Mesenchymal stem cell (in vitro differentiated cells and primary cell): ENCODE measurements at regions not wholly inside any gene's neighbourhood (a gene's known extent, or its start where the extent isn't known, plus 50 kb on each side); places are given as distances from the start of the nearest gene placed in this dataset.

Source experiments
- DNase-seq: peaks from one replicate; pipeline ENCODE4 v3.0.0-alpha.2; 2013
- H2AFZ ChIP-seq: one replicate; pipeline ENCODE4 v1.6.1; 2013; ENCODE audit warnings: low read depth, mild to moderate bottlenecking, control low read depth, inconsistent platforms, low read length, moderate library complexity
- H2AK5ac ChIP-seq: 2 replicates; pipeline ENCODE4 v1.6.1; 2013; ENCODE audit warnings: low read length, moderate library complexity, mild to moderate bottlenecking, inconsistent platforms; ENCODE audit not compliant: severe bottlenecking
- H2BK120ac ChIP-seq: one replicate; pipeline ENCODE4 v1.6.1; 2013; ENCODE audit warnings: low read depth, mild to moderate bottlenecking, inconsistent platforms, low read length, moderate library complexity
- H2BK12ac ChIP-seq, 2 experiments: one replicate each; pipeline ENCODE4 v1.6.1; 2013; ENCODE audit warnings: inconsistent platforms in 2 of 2, low read length in 2 of 2, mild to moderate bottlenecking in 2 of 2, moderate library complexity in 2 of 2, control low read depth in 1 of 2
- H2BK15ac ChIP-seq: one replicate; pipeline ENCODE4 v1.6.1; 2013; ENCODE audit warnings: mild to moderate bottlenecking, low read depth, inconsistent platforms; ENCODE audit not compliant: poor library complexity, severe bottlenecking
- H2BK5ac ChIP-seq: 2 replicates; pipeline ENCODE4 v1.6.1; 2013; ENCODE audit warnings: low read depth, mild to moderate bottlenecking, low read length, control low read depth, inconsistent platforms; ENCODE audit not compliant: poor library complexity, severe bottlenecking
- H3K14ac ChIP-seq, 2 experiments: one replicate each; pipeline ENCODE4 v1.6.1; 2013; ENCODE audit warnings: inconsistent platforms in 2 of 2, low read length in 2 of 2, control low read depth in 1 of 2, mild to moderate bottlenecking in 1 of 2, moderate library complexity in 1 of 2
- H3K18ac ChIP-seq, 2 experiments: one replicate each; pipeline ENCODE4 v1.6.1; 2013; ENCODE audit warnings: inconsistent platforms in 2 of 2, low read length in 2 of 2, control low read depth in 1 of 2, low read depth in 1 of 2, mild to moderate bottlenecking in 1 of 2
- H3K23ac ChIP-seq, 2 experiments: one replicate each; pipeline ENCODE4 v1.6.1; 2013; ENCODE audit warnings: inconsistent platforms in 2 of 2, low read length in 2 of 2, mild to moderate bottlenecking in 2 of 2, moderate library complexity in 2 of 2, control low read depth in 1 of 2
- H3K27ac ChIP-seq: 2 replicates; pipeline ENCODE4 v1.5.1; 2013; ENCODE audit warnings: mild to moderate bottlenecking, moderate library complexity, low read length, control low read depth, inconsistent platforms; ENCODE audit not compliant: poor library complexity, severe bottlenecking
- H3K27me3 ChIP-seq, 2 experiments: 2 replicates each; pipeline versions ENCODE4 v1.6.1 to v1.7.0; 2013; ENCODE audit warnings: low read length in 2 of 2, mild to moderate bottlenecking in 2 of 2, moderate library complexity in 2 of 2, control low read depth in 1 of 2, inconsistent platforms in 1 of 2; ENCODE audit not compliant: control insufficient read depth in 1 of 2, insufficient read depth in 1 of 2
- H3K36me3 ChIP-seq, 2 experiments: 2 replicates each; pipeline versions ENCODE4 v1.6.1 to v1.7.0; 2013; ENCODE audit warnings: low read length in 2 of 2, control low read depth in 1 of 2, inconsistent platforms in 1 of 2, low read depth in 1 of 2, mild to moderate bottlenecking in 1 of 2; ENCODE audit not compliant: insufficient read depth in 2 of 2, control insufficient read depth in 1 of 2
- H3K4ac ChIP-seq, 2 experiments: one replicate each; pipeline ENCODE4 v1.6.1; 2013; ENCODE audit warnings: inconsistent platforms in 2 of 2, low read length in 2 of 2, mild to moderate bottlenecking in 2 of 2, moderate library complexity in 2 of 2, control low read depth in 1 of 2, low read depth in 1 of 2
- H3K4me1 ChIP-seq: 2 replicates; pipeline ENCODE4 v1.6.1; 2013; ENCODE audit warnings: low read depth, low read length, control low read depth; ENCODE audit not compliant: control insufficient read depth, insufficient read depth
- H3K4me2 ChIP-seq: 2 replicates; pipeline ENCODE4 v1.6.1; 2013; ENCODE audit warnings: low read length, mild to moderate bottlenecking, inconsistent platforms; ENCODE audit not compliant: poor library complexity, severe bottlenecking
- H3K4me3 ChIP-seq, 2 experiments: 2 replicates each; pipeline versions ENCODE4 v1.5.1 to v1.7.0; 2013; ENCODE audit warnings: low read length in 2 of 2, mild to moderate bottlenecking in 2 of 2, control low read depth in 1 of 2, low read depth in 1 of 2; ENCODE audit not compliant: insufficient read depth in 1 of 2
- H3K79me1 ChIP-seq: replicated peaks from 2 replicates; pipeline ENCODE4 v1.6.1; 2013; ENCODE audit warnings: mild to moderate bottlenecking, control low read depth, low read length, inconsistent platforms; ENCODE audit not compliant: poor library complexity, severe bottlenecking
- H3K9ac ChIP-seq: 2 replicates; pipeline ENCODE4 v1.7.0; 2013; ENCODE audit warnings: mild to moderate bottlenecking, low read length, moderate library complexity
- H3K9me3 ChIP-seq: 2 replicates; pipeline ENCODE4 v1.7.0; 2013; ENCODE audit warnings: mild to moderate bottlenecking, low read length; ENCODE audit not compliant: control insufficient read depth
- H4K8ac ChIP-seq: one replicate; pipeline ENCODE4 v1.6.1; 2013; ENCODE audit warnings: inconsistent platforms, mild to moderate bottlenecking, low read length, moderate library complexity
- H4K91ac ChIP-seq: one replicate; pipeline ENCODE4 v1.6.1; 2013; ENCODE audit warnings: mild to moderate bottlenecking, low read length, inconsistent platforms
- WGBS: methylation state at CpG from one replicate; pipeline ENCODE4 v1.1.7; 2013; ENCODE audit warnings: mixed read lengths; 5-methylcytosine and 5-hydroxymethylcytosine counted together

DNA sequence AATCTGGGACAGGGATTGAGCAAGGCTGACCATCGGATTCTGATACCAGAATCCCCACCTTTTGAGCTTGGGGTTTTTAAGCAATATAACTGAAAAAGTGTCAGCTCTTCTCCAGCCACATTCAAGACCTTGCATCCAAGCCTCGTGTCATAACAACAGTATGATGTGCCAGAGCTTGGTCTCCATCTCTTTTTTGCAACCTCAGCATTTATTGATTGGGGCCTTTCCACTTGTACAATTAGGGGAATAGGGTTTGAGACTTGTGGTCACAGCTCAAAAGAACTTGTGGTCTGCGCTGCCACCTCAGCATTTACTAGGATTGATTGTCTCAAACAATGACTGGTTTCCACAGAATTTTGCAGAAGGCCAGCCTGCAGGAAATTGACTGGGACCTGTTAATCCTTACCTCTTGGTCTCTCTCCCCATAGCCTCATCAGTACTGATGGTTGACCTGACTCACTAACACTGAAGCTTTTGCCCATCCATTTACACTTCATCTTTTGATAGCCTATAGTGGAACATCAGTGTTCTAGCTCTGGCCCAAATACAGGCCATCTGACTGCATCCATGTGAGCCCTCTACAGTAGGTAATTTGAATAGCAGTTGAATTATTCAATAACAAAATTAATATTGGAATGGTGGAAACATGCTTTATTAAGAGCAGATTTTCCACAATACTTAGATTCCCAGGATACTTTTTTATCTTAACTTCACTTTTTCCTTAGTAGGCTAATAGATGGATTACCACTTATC, 381.6 kb upstream of the PRR16 start:
- no peak overlapping the region for H3K4me3 ChIP-seq
- H3K27ac ChIP-seq, result no peak overlapping the region
- H2BK5ac ChIP-seq, result no peak overlapping the region

DNA sequence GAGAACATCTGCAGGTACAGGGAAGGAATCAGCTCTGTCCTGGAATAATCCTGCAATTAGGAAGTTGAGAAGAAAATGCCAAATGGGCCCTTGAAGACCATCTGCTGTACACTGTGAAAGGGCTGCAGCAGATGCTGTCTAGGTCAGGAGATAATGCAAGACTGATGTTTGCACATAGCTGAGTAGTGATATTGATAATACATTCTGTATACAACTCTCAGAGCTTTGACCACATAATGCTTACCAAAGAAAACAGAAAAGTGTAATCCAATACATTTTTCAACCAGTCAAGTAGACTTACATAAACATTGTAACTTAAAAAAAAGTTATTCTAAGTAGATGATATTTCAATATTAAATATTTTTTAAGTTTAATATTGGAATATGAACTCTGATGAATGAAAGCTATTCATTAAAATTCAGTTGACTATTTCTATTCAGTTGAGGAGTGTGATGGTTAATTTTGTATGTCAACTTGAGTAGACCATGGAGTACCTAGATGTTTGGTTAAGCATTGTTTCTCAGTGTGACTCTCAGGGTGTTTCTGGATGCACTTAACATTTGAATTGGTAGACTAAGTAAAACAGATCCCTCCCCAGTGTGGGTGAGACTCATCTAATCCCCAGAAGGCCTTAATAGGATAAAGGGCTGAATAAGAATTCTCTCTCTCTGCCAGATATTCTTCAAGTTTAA, 380.1 kb upstream of the PRR16 start:
- H3K23ac ChIP-seq, result no peak overlapping the region

More for the DNA sequence above, 381.6 kb upstream of the PRR16 start:
- Histone ChIP-seq H2AK5ac (no peak overlapping the region), H3K14ac (no peak overlapping the region), H3K23ac (no peak overlapping the region), H4K8ac (no peak overlapping the region), H3K18ac (no peak overlapping the region), H3K36me3 (no peaks in the 10 kb centered on the region), H2BK120ac (no peak overlapping the region), H3K4me2 (no peak overlapping the region), H2BK15ac (no peak overlapping the region), H2AFZ (no peak overlapping the region), H2BK12ac (no peak overlapping the region), H3K4ac (no peak overlapping the region), H3K9me3 (no peaks in the 10 kb centered on the region), H3K9ac (no peak overlapping the region), H4K91ac (no peak overlapping the region), H3K79me1 (no peaks in the 10 kb centered on the region), H3K4me1 (no peaks in the 10 kb centered on the region), H3K27me3 (no peaks in the 10 kb centered on the region)
- DNase-seq, result no peak
- over 99% methylated on average over 3 of the region's 3 CpGs for WGBS

GRCh38 chr5:120084543-120084870, 379.6 kb upstream of the PRR16 start:
- WGBS, result 93% methylated on average over 1 of the region's 2 CpGs
- no peak overlapping the region for H3K14ac ChIP-seq
- no peak overlapping the region for H3K4me2 ChIP-seq
- H2BK5ac ChIP-seq, result no peak overlapping the region
- H2AFZ ChIP-seq, result no peak overlapping the region
- H3K4me1 ChIP-seq, result no peaks in the 10 kb centered on the region
- H3K4me3 ChIP-seq, result peak overlapping the region in 1 of 2 experiments; percentile 42
- H2BK12ac ChIP-seq, result no peak overlapping the region
- DNase-seq, result no peak
- H2BK120ac ChIP-seq, result no peak overlapping the region
- H3K27ac ChIP-seq, result no peak overlapping the region
- H3K18ac ChIP-seq, result no peak overlapping the region
- H3K79me1 ChIP-seq, result no peaks in the 10 kb centered on the region
- H3K4ac ChIP-seq, result no peak overlapping the region
- H3K9me3 ChIP-seq, result no peaks in the 10 kb centered on the region
- no peak overlapping the region for H4K91ac ChIP-seq
- no peak overlapping the region for H3K23ac ChIP-seq
- no peak overlapping the region for H3K9ac ChIP-seq
- H3K36me3 ChIP-seq, result no peaks in the 10 kb centered on the region
- H2BK15ac ChIP-seq, result no peak overlapping the region
- no peak overlapping the region for H4K8ac ChIP-seq
- H2AK5ac ChIP-seq, result no peak overlapping the region
- H3K27me3 ChIP-seq, result no peaks in the 10 kb centered on the region

More for the DNA sequence above, 380.1 kb upstream of the PRR16 start:
- Histone ChIP-seq H3K36me3 (no peaks in the 10 kb centered on the region), H2AK5ac (no peak overlapping the region), H2AFZ (no peak overlapping the region), H2BK120ac (no peak overlapping the region), H3K14ac (no peak overlapping the region), H3K18ac (no peak overlapping the region), H2BK5ac (no peak overlapping the region), H4K91ac (no peak overlapping the region), H3K27me3 (no peaks in the 10 kb centered on the region), H3K9ac (no peak overlapping the region), H2BK12ac (no peak overlapping the region), H3K4me3 (peak overlapping the region in 1 of 2 experiments; percentile 42), H3K4ac (no peak overlapping the region), H3K27ac (no peak overlapping the region), H3K4me1 (no peaks in the 10 kb centered on the region), H3K79me1 (no peaks in the 10 kb centered on the region), H2BK15ac (no peak overlapping the region), H4K8ac (no peak overlapping the region), H3K9me3 (no peaks in the 10 kb centered on the region), H3K4me2 (no peak overlapping the region)
- DNase-seq, result no peak

- Histone ChIP-seq H3K4me2 (no peak overlapping the region), H3K14ac (peak overlapping the region in 1 of 2 experiments; percentile 15), H2BK120ac (no peak overlapping the region), H3K4me1 (no peaks in the 10 kb centered on the region), H2BK12ac (no peak overlapping the region), H2BK5ac (no peak overlapping the region), H3K36me3 (no peaks in the 10 kb centered on the region), H3K27me3 (no peaks in the 10 kb centered on the region), H4K91ac (no peak overlapping the region), H4K8ac (no peak overlapping the region), H3K27ac (no peak overlapping the region), H3K23ac (no peak overlapping the region), H3K18ac (no peak overlapping the region), H3K4ac (no peak overlapping the region), H3K79me1 (no peaks in the 10 kb centered on the region), H2BK15ac (no peak overlapping the region), H3K9me3 (no peaks in the 10 kb centered on the region), H2AFZ (no peak overlapping the region), H3K4me3 (no peak overlapping the region), H3K9ac (no peak overlapping the region), H2AK5ac (no peak overlapping the region)
- DNase-seq, result no peak
- 81% methylated on average over 2 of the region's 2 CpGs for WGBS
Observed at GRCh38 chr5:120086081-120086480, 378.0 kb upstream of the PRR16 start.
